Ramos (cell line): ENCODE measurements at regions not wholly inside any gene's neighbourhood (a gene's known extent, or its start where the extent isn't known, plus 50 kb on each side); places are given as distances from the start of the nearest gene placed in this dataset.

Experiments used
- in situ Hi-C: fragments of 300-500 bp; cut with MboI; formaldehyde crosslinking; loops from one replicate; pipeline ENCODE4 v1.14.3; 2022; ENCODE audit warnings: low sequenced_read_pairs; ENCODE audit not compliant: unreplicated experiment

DNA sequence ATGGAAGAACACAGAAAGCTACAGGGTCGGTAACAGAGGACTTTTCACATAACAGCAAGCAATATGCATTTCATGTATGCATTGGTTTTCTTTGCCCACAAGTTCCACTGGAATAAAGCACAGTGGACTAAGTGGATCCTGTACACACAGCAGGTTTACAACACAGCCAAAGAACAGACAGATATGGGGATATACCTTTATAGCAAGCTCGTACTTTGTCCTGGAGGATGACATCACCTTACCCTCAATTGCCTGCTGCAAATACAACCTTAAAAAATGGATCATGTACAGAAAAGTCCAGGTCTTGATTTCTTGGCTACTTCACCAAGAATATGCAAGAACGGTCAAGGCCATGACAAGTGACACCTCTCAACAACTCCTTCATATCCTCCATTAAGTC, 1445.5 kb downstream of the MAT2B start:
- in situ Hi-C loops: no loop called here

DNA sequence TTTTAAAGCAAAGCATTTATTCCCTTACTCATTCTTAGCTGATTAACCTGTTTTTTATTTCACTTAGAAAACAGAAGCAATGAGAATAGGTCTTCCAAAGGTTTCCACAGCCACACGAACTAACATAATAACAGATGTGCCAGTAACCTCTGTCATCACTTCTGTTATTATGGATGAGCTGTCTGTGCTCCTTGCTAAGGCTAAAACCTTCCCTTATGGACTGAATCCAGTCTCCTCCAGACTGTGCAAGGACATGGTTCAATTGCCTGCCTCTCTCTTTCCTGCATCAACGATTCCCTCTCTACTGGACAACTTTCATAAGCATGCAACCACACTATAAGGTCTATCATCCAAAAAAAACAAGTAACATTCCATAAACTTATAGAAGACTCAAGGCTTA, 1446.2 kb downstream of the MAT2B start:
- in situ Hi-C loops: no loop called here

DNA sequence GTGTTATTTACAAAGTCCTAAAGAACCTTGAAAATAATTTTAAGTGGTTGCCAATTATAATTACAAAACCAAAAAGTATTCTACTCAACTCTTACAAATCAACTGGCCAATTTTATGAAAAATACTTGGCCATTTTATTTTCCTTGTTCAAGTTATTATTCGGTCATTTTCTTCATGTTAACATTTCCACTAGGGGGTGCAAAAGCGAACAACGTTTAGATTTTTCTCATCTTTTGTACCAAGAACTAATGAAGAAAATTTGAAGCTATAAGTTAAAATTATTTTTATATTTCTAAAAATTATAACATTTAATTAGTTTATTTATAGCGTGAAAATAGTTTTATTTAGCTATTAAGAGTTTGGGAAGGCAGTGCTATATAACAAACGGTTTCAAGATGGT, 1453.3 kb downstream of the MAT2B start:
- in situ Hi-C loops: no loop called here

DNA sequence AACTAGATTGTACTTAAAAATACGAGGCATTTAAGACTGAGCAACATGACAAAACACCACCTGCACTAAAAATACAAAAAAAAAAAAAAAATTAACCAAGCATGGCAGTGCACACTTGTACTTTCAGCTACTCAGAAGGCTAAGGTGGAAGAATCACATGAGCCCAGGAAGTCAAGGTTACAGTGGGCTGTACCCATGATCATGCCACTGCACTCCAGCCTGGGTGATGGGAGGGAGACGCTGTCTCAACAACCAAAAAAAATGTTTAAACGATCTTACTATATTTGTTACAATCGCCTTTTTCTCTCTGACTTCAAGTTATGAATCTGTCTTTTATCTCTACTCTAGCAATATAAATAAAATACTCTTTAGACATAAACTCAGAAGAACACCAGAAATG, 1454.3 kb downstream of the MAT2B start:
- in situ Hi-C loops: no loop called here

GRCh38 chr5:164962329-164962961, 1457.0 kb downstream of the MAT2B start:
- in situ Hi-C loops: no loop called here

GRCh38 chr5:164966611-164967010, 1461.2 kb downstream of the MAT2B start:
- in situ Hi-C loops: no loop called here

DNA sequence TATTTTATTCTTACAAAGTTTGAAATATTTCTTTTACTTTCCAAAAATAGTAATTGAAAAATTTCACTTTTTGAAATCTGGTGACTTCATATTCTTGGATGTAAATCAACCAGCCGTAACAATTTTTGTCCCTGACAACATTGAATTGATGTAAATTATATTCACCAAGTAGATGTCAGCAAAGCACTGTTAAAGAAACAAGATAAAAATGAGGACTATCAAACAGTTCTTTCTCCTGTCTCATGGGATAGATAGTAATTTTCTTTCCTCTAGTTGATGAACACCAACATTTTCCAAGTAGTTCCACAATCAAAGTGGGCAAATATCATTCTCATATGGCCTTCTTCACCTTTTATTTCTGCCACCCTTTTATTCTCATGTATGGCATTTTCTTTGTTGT, 1461.9 kb downstream of the MAT2B start:
- in situ Hi-C loops: no loop called here

- in situ Hi-C loops: no loop called here
Observed at GRCh38 chr5:164972973-164973372, 1467.6 kb downstream of the MAT2B start.

GRCh38 chr5:164975986-164976385, 1470.6 kb downstream of the MAT2B start:
- in situ Hi-C loops: no loop called here

- in situ Hi-C loops: no loop called here
Observed at GRCh38 chr5:164980480-164980879, 1475.1 kb downstream of the MAT2B start.

DNA sequence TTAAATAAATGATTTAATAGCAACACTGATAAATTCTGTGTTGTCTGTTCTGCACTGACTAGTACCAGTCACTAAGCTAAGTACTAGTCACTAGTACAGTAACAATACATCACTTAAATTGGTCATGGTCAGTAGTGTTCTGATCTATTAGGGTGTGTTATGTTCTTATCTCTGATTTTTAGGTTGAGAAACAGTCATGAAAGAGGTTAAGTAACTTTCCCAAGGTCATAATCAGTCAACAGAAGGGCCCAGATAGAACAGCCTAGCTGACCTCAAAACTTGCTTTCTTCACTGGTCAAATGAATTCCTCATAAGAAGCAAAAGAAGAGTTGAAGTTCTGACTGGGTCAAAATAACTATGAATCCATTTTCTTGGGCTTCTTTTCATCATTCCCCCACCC, 1492.7 kb downstream of the MAT2B start:
- in situ Hi-C loops: no loop called here

DNA sequence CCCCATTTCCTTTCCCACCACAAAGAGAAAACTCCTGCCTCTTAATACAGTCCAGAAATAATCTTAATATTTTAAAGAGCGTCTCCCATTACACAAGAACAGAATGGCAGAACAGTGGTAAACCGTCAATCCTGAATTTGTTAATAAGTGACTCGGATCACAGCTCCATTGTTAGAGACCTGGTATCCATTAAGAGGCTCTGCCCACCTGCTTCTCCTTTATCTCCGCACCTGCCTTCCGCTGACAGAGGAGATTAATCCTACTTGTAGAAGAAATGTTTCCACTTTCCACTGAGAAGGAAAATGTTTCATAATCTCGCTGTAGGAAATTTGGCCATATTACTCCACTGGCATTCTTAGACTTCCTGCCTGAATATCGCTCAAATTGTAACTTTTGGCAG, 1493.2 kb downstream of the MAT2B start:
- in situ Hi-C loops: no loop called here

DNA sequence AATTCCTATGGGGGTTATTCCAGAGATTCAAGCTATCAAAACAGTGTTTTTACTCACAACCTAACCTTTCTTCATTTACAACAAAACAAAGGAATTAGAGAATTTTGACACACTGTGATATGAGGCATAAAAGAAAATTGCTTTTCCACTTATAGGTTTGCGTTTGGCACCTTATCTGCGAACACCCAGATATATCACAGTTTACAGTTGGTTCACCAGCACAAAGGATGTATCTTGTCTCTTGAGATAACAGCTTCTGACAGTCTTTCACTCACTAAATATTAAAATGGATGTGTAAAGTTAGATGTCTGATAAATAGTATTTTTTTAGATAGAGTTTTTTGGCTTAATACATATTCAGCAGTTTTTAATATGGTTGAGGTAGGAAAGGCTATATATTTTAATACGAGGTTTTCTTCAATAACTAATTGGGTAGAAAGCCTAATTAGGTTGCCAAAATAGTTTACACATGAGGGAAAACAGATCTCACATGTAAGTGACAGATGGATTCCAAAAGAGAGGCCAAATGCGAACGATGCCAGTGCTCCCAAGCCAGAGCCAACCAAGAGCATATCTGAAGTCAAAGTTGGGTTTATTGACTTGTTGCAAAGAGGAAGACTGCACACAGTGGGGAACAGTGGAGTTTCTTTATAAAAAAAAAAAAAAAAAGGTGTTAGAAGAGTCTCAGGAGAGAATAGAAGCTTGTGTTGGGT, 1495.2 kb downstream of the MAT2B start:
- in situ Hi-C loops: no loop called here

DNA sequence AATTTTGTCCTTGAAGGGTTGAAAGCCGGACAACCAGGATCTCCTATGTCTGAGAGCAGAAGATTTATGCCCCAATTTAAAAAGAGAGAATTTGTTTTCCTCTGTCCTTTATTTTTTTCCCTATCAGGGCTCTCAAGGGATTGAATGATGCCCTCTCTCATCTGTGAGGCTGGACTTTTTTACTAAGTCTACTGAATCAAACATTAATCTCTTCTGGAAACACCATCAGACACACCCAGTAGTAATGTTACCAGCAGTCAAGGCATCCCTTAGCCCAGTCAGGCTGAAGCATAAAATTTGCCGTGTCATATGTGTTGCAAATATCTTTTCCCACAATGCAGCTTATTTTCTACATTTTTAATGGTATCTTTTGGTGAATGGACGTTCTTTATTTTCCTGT, 1497.9 kb downstream of the MAT2B start:
- in situ Hi-C loops: no loop called here

GRCh38 chr5:165004175-165004574, 1498.8 kb downstream of the MAT2B start:
- in situ Hi-C loops: no loop called here

GRCh38 chr5:165014439-165014838, 1509.0 kb downstream of the MAT2B start:
- in situ Hi-C loops: no loop called here

- in situ Hi-C loops: no loop called here
Observed at GRCh38 chr5:165015126-165015525, 1509.7 kb downstream of the MAT2B start.

- in situ Hi-C loops: no loop called here
Observed at GRCh38 chr5:165015547-165015946, 1510.1 kb downstream of the MAT2B start.

DNA sequence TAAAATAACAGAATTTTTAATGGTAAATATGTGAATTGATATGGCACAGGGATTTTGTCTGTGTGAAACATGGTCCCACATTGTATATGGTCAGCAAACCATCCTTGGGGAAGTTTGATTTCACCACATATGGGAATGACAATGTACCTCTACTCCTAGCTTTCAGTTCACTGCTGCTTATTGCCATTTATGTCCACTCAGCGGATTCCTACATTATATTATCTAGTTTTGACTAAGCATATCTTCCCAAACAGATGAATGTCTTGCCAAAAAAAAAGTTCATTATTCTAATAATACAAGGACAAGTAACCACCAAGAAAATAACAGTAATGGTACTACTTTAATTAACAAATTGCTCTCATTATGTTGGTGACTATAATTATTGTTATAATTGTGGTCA, 1521.6 kb downstream of the MAT2B start:
- in situ Hi-C loops: no loop called here

GRCh38 chr5:165028356-165028755, 1522.9 kb downstream of the MAT2B start:
- in situ Hi-C loops: no loop called here

DNA sequence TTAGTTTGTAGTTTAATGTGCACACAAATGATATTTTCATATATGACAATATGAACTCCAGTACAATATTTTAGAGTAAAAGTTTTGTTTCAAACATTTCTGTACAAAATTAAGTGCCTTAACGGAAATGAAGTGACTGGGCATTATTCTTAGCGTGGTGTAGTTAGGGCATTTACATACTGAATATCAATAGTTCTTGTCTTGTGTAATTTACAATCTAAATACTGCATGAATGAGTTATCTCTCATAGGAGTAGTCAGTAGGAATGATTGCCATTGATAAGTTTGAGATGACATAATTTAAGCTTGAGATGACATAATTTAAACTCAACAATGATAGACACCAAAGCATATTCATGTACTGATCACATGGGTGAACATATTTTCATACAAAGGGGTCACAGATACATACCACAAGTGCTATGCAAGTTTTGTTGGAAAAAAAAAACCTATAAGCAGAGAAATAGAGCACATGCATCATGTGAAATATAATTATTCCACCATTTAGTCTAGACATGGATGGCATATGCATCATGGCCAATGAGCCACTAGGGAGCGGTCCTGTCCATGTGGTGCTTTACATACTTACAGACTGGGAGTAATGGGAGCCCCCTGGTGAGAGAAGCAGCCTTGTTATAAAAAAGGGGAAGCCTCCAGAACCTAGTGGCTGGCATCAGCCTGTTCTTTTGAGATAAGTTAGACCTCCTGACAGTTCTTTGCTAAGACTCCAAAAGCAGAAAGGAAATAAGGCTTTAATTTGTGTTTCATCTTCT, 1523.9 kb downstream of the MAT2B start:
- in situ Hi-C loops: no loop called here
